HEK293 (cell line): ENCODE measurements at regions not wholly inside any gene's neighbourhood (a gene's known extent, or its start where the extent isn't known, plus 50 kb on each side); places are given as distances from the start of the nearest gene placed in this dataset.

Experiments
- CTCF ChIA-PET: fragments of 350-600 bp; formaldehyde crosslinking; extraction: SDS; loops from one replicate; lab custom pipeline; 2021; ENCODE audit warnings: antibody characterized with exemption; lab: Yijun Ruan, JAX
- POLR2A ChIA-PET: fragments of 300-600 bp; formaldehyde crosslinking; extraction: SDS; loops from one replicate; lab custom pipeline; 2020; ENCODE audit warnings: antibody characterized with exemption, inconsistent platforms; lab: Yijun Ruan, JAX
- H3K27ac ChIP-seq: fragments of 200-500 bp; sonication (Bioruptor generic); 2 replicates; pipeline ENCODE4 v1.5.1; 2014; ENCODE audit warnings: low read depth, low read length, control low read depth, inconsistent platforms; ENCODE audit errors: extremely low read depth
- H3K36me3 ChIP-seq, 2 experiments: fragments of 200-500 bp in 1 of 2; sonication (Bioruptor generic) in 1 of 2; 1 replicate in 1 of 2; 2 replicates in 1 of 2; pipeline ENCODE4 v1.5.1; 2014 to 2017; ENCODE audit warnings: inconsistent platforms in 2 of 2, low read length in 2 of 2; ENCODE audit not compliant: control insufficient read depth in 2 of 2, insufficient read depth in 1 of 2
- H3K4me1 ChIP-seq: fragments of 200-500 bp; sonication (Bioruptor generic); 2 replicates; pipeline ENCODE4 v1.5.1; 2014; ENCODE audit warnings: mild to moderate bottlenecking, low read length, inconsistent platforms; ENCODE audit not compliant: control insufficient read depth, insufficient read depth
- H3K4me3 ChIP-seq: 2 replicates; pipeline ENCODE4 v1.5.1; 2011; ENCODE audit warnings: low read depth, mild to moderate bottlenecking, control low read depth, low read length, moderate library complexity
- H3K9me3 ChIP-seq: fragments of 200-500 bp; sonication (Bioruptor generic); 2 replicates; pipeline ENCODE4 v1.5.1; 2014; ENCODE audit warnings: low read depth, low read length, inconsistent platforms; ENCODE audit not compliant: control insufficient read depth, insufficient read depth
- BCL11B ChIP-seq: fragments of 450-650 bp; formaldehyde crosslinking; IDR thresholded peaks from 2 replicates; pipeline ENCODE4 v1.5.1; 2016; ENCODE audit warnings: low read depth, missing biosample characterization, missing genetic modification characterization
- FEZF1 ChIP-seq: fragments of 450-650 bp; formaldehyde crosslinking; IDR thresholded peaks from 2 replicates; pipeline ENCODE4 v1.5.1; 2016; ENCODE audit warnings: missing biosample characterization, missing genetic modification characterization
- GLIS1 ChIP-seq: fragments of 450-650 bp; formaldehyde crosslinking; IDR thresholded peaks from 2 replicates; pipeline ENCODE4 v1.5.1; 2016; ENCODE audit warnings: missing biosample characterization, missing genetic modification characterization
- MEIS1 ChIP-seq: sonication (generic); formaldehyde crosslinking; IDR thresholded peaks from 2 replicates; pipeline ENCODE4 v1.8.1; 2022; ENCODE audit warnings: missing genetic modification reagents, mild to moderate bottlenecking, borderline replicate concordance
- SETDB1 ChIP-seq: IDR thresholded peaks from one replicate; pipeline ENCODE4 v1.6.1; 2017; ENCODE audit warnings: mild to moderate bottlenecking, low read length, moderate library complexity, mixed read lengths; ENCODE audit not compliant: insufficient read length
- SP2 ChIP-seq: fragments of 450-650 bp; formaldehyde crosslinking; IDR thresholded peaks from 2 replicates; pipeline ENCODE4 v1.5.1; 2016; ENCODE audit warnings: missing biosample characterization, missing genetic modification characterization
- WT1 ChIP-seq: fragments of 450-650 bp; formaldehyde crosslinking; IDR thresholded peaks from 2 replicates; pipeline ENCODE4 v1.5.1; 2016; ENCODE audit warnings: missing biosample characterization, missing genetic modification characterization
- YY1 ChIP-seq: fragments of 450-650 bp; formaldehyde crosslinking; IDR thresholded peaks from 2 replicates; pipeline ENCODE4 v1.5.1; 2018; ENCODE audit warnings: missing biosample characterization, missing genetic modification characterization
- ZFP41 ChIP-seq: fragments of 450-650 bp; formaldehyde crosslinking; IDR thresholded peaks from 2 replicates; pipeline ENCODE4 v1.5.1; 2016; ENCODE audit warnings: missing biosample characterization, missing genetic modification characterization, borderline replicate concordance
- ZIC2 ChIP-seq: fragments of 450-650 bp; formaldehyde crosslinking; IDR thresholded peaks from 2 replicates; pipeline ENCODE4 v1.5.1; 2016; ENCODE audit warnings: missing biosample characterization, missing genetic modification characterization
- ZNF221 ChIP-seq: fragments of 450-650 bp; formaldehyde crosslinking; IDR thresholded peaks from 2 replicates; pipeline ENCODE4 v1.5.1; 2017; ENCODE audit warnings: missing biosample characterization, missing genetic modification characterization, borderline replicate concordance
- ZNF280D ChIP-seq: fragments of 450-650 bp; formaldehyde crosslinking; IDR thresholded peaks from 2 replicates; pipeline ENCODE4 v1.5.1; 2016; ENCODE audit warnings: missing biosample characterization, missing genetic modification characterization
- ZNF555 ChIP-seq: fragments of 450-650 bp; formaldehyde crosslinking; conservative IDR thresholded peaks from 2 replicates; pipeline ENCODE4 v1.5.1; 2017; ENCODE audit warnings: missing biosample characterization, mild to moderate bottlenecking, missing genetic modification characterization, inconsistent platforms
- ZNF600 ChIP-seq: fragments of 450-650 bp; formaldehyde crosslinking; IDR thresholded peaks from 2 replicates; pipeline ENCODE4 v1.5.1; 2016; ENCODE audit warnings: missing biosample characterization, missing genetic modification characterization
- ZNF654 ChIP-seq: fragments of 450-650 bp; formaldehyde crosslinking; IDR thresholded peaks from 2 replicates; pipeline ENCODE4 v1.5.1; 2016; ENCODE audit warnings: low read depth, missing biosample characterization, missing genetic modification characterization
- ZNF704 ChIP-seq: fragments of 450-650 bp; formaldehyde crosslinking; IDR thresholded peaks from 2 replicates; pipeline ENCODE4 v1.5.1; 2016; ENCODE audit warnings: missing biosample characterization, missing genetic modification characterization
- ZSCAN30 ChIP-seq: fragments of 450-650 bp; IDR thresholded peaks from 2 replicates; pipeline ENCODE4 v1.5.1; 2018; ENCODE audit warnings: missing biosample characterization, mild to moderate bottlenecking, missing genetic modification characterization, moderate library complexity
- TF ChIP-seq, protein P1 (sequence below): fragments of 450-650 bp; IDR thresholded peaks from 2 replicates; pipeline ENCODE4 v1.5.1; 2018; ENCODE audit warnings: missing biosample characterization, mild to moderate bottlenecking, missing genetic modification characterization
- TF ChIP-seq, protein P2 (sequence below): fragments of 450-650 bp; formaldehyde crosslinking; conservative IDR thresholded peaks from 2 replicates; pipeline ENCODE4 v1.5.1; 2016; ENCODE audit warnings: low read depth, missing biosample characterization, missing genetic modification characterization
- TF ChIP-seq, protein P3 (sequence below): fragments of 450-650 bp; formaldehyde crosslinking; IDR thresholded peaks from 2 replicates; pipeline ENCODE4 v1.5.1; 2016; ENCODE audit warnings: missing biosample characterization, missing genetic modification characterization
- TF ChIP-seq, protein P4 (sequence below): fragments of 450-650 bp; formaldehyde crosslinking; IDR thresholded peaks from 2 replicates; pipeline ENCODE4 v1.5.1; 2016; ENCODE audit warnings: missing biosample characterization, missing genetic modification characterization

DNA sequence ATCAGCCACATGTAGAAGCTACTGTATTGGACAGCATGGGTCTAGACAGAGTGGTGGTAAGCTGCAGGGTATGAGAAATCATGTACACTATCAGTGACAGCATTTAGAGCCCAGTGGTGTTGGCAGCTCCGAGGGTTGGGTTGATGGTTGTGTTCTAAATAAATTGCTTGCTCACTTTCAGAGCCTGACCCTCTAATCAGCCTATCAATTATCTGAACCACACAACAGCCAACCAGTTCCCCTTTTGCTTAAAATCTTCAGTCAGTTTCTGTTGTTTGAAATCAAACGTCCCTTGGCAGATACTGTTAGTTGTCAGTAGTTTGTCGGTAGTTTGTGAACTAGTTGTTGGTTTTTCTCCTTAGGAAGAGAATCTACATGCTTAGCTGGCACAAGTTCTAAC is 99.8 kb upstream of the RAI2 start:
- Histone ChIP-seq H3K4me1 (0 out of 2 replicates have a peak, but pooled peaks cover 3% of the 10 kb centered on the region), H3K9me3 (no peaks in the 10 kb centered on the region), H3K27ac (no peak overlapping the region), H3K4me3 (no peak overlapping the region), H3K36me3 (no peaks in the 10 kb centered on the region)
- CTCF ChIA-PET: interaction anchor here (2.0 kb wide), 1 partner anchor 16 kb away, joined by 9 read pairs; no protein-coding TSS in a partner anchor
- no peak for TF ChIP-seq SETDB1
- TF ChIP-seq WT1 (tag by site-specific recombination): no peak
- TF ChIP-seq, protein P1, sequence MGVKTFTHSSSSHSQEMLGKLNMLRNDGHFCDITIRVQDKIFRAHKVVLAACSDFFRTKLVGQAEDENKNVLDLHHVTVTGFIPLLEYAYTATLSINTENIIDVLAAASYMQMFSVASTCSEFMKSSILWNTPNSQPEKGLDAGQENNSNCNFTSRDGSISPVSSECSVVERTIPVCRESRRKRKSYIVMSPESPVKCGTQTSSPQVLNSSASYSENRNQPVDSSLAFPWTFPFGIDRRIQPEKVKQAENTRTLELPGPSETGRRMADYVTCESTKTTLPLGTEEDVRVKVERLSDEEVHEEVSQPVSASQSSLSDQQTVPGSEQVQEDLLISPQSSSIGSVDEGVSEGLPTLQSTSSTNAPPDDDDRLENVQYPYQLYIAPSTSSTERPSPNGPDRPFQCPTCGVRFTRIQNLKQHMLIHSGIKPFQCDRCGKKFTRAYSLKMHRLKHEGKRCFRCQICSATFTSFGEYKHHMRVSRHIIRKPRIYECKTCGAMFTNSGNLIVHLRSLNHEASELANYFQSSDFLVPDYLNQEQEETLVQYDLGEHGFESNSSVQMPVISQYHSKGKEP (tag by site-specific recombination): no peak
- TF ChIP-seq ZNF600 (tag by site-specific recombination): no peak
- TF ChIP-seq ZNF221 (tag by site-specific recombination): no peak
- TF ChIP-seq SP2 (tag by site-specific recombination): no peak
- TF ChIP-seq YY1 (tag by site-specific recombination): no peak
- TF ChIP-seq ZFP41 (tag by site-specific recombination): no peak
- TF ChIP-seq MEIS1: no peak
- TF ChIP-seq, protein P2, sequence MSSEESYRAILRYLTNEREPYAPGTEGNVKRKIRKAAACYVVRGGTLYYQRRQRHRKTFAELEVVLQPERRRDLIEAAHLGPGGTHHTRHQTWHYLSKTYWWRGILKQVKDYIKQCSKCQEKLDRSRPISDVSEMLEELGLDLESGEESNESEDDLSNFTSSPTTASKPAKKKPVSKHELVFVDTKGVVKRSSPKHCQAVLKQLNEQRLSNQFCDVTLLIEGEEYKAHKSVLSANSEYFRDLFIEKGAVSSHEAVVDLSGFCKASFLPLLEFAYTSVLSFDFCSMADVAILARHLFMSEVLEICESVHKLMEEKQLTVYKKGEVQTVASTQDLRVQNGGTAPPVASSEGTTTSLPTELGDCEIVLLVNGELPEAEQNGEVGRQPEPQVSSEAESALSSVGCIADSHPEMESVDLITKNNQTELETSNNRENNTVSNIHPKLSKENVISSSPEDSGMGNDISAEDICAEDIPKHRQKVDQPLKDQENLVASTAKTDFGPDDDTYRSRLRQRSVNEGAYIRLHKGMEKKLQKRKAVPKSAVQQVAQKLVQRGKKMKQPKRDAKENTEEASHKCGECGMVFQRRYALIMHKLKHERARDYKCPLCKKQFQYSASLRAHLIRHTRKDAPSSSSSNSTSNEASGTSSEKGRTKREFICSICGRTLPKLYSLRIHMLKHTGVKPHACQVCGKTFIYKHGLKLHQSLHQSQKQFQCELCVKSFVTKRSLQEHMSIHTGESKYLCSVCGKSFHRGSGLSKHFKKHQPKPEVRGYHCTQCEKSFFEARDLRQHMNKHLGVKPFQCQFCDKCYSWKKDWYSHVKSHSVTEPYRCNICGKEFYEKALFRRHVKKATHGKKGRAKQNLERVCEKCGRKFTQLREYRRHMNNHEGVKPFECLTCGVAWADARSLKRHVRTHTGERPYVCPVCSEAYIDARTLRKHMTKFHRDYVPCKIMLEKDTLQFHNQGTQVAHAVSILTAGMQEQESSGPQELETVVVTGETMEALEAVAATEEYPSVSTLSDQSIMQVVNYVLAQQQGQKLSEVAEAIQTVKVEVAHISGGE: no peak
- TF ChIP-seq ZNF280D (tag by site-specific recombination): no peak
- TF ChIP-seq, all 188 proteins: peak for 0
- POLR2A ChIA-PET: no interaction called here

GRCh38 chrX:17944833-17945497 is 83.9 kb upstream of the RAI2 start:
- ChIA-PET CTCF (interaction anchor here (0.5 to 3.6 kb wide), 36 partner anchors 8 to 1309 kb away, joined by 3 to 22 read pairs (median 3); no protein-coding TSS in a partner anchor), POLR2A (no interaction called here)

More at GRCh38 chrX:17944833-17945497, 83.9 kb upstream of the RAI2 start:
- Histone ChIP-seq H3K4me3 (no peak overlapping the region), H3K27ac (no peak overlapping the region), H3K36me3 (no peaks in the 10 kb centered on the region), H3K4me1 (no peaks in the 10 kb centered on the region), H3K9me3 (no peaks in the 10 kb centered on the region)
- TF ChIP-seq, protein P3, sequence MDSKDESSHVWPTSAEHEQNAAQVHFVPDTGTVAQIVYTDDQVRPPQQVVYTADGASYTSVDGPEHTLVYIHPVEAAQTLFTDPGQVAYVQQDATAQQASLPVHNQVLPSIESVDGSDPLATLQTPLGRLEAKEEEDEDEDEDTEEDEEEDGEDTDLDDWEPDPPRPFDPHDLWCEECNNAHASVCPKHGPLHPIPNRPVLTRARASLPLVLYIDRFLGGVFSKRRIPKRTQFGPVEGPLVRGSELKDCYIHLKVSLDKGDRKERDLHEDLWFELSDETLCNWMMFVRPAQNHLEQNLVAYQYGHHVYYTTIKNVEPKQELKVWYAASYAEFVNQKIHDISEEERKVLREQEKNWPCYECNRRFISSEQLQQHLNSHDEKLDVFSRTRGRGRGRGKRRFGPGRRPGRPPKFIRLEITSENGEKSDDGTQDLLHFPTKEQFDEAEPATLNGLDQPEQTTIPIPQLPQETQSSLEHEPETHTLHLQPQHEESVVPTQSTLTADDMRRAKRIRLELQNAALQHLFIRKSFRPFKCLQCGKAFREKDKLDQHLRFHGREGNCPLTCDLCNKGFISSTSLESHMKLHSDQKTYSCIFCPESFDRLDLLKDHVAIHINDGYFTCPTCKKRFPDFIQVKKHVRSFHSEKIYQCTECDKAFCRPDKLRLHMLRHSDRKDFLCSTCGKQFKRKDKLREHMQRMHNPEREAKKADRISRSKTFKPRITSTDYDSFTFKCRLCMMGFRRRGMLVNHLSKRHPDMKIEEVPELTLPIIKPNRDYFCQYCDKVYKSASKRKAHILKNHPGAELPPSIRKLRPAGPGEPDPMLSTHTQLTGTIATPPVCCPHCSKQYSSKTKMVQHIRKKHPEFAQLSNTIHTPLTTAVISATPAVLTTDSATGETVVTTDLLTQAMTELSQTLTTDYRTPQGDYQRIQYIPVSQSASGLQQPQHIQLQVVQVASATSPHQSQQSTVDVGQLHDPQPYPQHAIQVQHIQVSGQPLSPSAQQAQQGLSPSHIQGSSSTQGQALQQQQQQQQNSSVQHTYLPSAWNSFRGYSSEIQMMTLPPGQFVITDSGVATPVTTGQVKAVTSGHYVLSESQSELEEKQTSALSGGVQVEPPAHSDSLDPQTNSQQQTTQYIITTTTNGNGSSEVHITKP (tag by site-specific recombination): peak; percentile 66
- TF ChIP-seq, protein P4, sequence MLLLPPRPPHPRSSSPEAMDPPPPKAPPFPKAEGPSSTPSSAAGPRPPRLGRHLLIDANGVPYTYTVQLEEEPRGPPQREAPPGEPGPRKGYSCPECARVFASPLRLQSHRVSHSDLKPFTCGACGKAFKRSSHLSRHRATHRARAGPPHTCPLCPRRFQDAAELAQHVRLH (tag by site-specific recombination): 0 out of 2 replicates have a peak, but pooled peaks have one; percentile 10
- TF ChIP-seq ZNF704 (tag by site-specific recombination) (no peak), FEZF1 (tag by site-specific recombination) (peak; percentile 62), ZNF555 (tag by site-specific recombination) (no peak), GLIS1 (tag by site-specific recombination) (peak; percentile 80), BCL11B (tag by site-specific recombination) (no peak), ZNF654 (tag by site-specific recombination) (peak; percentile 51), ZSCAN30 (tag by site-specific recombination) (no peak), ZIC2 (tag by site-specific recombination) (peak; percentile 84)
